ENCODE measurements at regions not wholly inside any gene's neighbourhood (a gene's known extent, or its start where the extent isn't known, plus 50 kb on each side); places are given as distances from the start of the nearest gene placed in this dataset.

DNA sequence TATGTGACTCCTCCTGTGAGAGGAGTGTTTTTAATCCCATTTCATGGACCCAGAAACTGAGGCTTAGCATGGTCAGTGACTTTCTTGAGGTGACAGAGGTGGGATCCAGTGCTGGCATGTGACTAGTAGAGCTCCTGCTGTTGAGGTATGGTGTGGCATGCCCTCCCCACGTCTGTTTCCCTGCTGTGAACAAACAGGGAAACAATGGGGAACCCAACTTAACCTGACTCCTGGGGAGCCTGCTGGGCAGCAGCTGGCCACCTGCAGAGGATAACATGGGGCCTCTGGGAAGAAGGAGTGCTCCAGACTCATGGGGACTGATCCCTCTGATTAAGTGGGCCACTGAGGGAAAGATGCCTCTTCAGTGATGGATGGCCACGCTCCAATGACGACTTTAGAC is 114.0 kb downstream of the BEGAIN start:
- TF ChIP-seq POLR2A (IDR thresholded peaks at IDR 0.05; ENCODE audit: low read depth) (no peak), EP300 (IDR thresholded peaks at IDR 0.05) (no peak)
- TF ChIP-seq, protein P1, sequence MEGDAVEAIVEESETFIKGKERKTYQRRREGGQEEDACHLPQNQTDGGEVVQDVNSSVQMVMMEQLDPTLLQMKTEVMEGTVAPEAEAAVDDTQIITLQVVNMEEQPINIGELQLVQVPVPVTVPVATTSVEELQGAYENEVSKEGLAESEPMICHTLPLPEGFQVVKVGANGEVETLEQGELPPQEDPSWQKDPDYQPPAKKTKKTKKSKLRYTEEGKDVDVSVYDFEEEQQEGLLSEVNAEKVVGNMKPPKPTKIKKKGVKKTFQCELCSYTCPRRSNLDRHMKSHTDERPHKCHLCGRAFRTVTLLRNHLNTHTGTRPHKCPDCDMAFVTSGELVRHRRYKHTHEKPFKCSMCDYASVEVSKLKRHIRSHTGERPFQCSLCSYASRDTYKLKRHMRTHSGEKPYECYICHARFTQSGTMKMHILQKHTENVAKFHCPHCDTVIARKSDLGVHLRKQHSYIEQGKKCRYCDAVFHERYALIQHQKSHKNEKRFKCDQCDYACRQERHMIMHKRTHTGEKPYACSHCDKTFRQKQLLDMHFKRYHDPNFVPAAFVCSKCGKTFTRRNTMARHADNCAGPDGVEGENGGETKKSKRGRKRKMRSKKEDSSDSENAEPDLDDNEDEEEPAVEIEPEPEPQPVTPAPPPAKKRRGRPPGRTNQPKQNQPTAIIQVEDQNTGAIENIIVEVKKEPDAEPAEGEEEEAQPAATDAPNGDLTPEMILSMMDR (IDR thresholded peaks at IDR 0.05) = no peak
